ENCODE measurements at regions not wholly inside any gene's neighbourhood (a gene's known extent, or its start where the extent isn't known, plus 50 kb on each side); places are given as distances from the start of the nearest gene placed in this dataset.

GRCh38 chr20:21014528-21014927, 91.6 kb downstream of the LINC00237 start:
- no peak for TF ChIP-seq EZH2 (IDR thresholded peaks at IDR 0.05; ENCODE audit: insufficient read depth, low read length)
- TF ChIP-seq CTCF (IDR thresholded peaks at IDR 0.05; ENCODE audit: insufficient read depth, low read depth, low read length), result no peak
